ENCODE measurements at regions not wholly inside any gene's neighbourhood (a gene's known extent, or its start where the extent isn't known, plus 50 kb on each side); places are given as distances from the start of the nearest gene placed in this dataset.

DNA sequence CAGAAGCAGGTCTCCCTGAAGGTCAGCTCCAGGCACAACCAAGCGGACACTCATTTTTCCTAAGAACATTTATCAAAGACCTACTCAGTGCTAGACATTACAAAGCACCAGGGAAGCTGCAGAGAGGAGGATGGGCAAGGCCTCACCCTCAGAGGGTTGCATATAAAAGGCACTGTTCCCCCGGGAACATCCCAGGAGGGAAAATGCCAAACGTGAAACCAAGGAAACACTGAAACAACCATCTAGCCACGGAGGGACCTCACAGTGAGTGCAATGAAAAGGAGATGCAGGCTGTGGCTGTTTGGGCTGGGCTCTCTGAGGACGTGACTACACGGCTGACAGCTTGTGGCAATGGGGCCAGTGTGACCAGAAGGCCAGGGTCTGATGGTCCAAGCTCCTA lies 117.4 kb upstream of the VASH1 start:
- TF ChIP-seq, protein P1, sequence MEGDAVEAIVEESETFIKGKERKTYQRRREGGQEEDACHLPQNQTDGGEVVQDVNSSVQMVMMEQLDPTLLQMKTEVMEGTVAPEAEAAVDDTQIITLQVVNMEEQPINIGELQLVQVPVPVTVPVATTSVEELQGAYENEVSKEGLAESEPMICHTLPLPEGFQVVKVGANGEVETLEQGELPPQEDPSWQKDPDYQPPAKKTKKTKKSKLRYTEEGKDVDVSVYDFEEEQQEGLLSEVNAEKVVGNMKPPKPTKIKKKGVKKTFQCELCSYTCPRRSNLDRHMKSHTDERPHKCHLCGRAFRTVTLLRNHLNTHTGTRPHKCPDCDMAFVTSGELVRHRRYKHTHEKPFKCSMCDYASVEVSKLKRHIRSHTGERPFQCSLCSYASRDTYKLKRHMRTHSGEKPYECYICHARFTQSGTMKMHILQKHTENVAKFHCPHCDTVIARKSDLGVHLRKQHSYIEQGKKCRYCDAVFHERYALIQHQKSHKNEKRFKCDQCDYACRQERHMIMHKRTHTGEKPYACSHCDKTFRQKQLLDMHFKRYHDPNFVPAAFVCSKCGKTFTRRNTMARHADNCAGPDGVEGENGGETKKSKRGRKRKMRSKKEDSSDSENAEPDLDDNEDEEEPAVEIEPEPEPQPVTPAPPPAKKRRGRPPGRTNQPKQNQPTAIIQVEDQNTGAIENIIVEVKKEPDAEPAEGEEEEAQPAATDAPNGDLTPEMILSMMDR (IDR thresholded peaks at IDR 0.05 in 2 of 3, conservative IDR thresholded peaks at IDR 0.05 in 1 of 3; ENCODE audit: borderline replicate concordance in 1 of 3, insufficient read depth in 1 of 3, low read depth in 2 of 3, low read length in 2 of 3) = no peak
- TF ChIP-seq POLR2A (IDR thresholded peaks at IDR 0.05; ENCODE audit: borderline replicate concordance, extremely low read depth, insufficient read depth, insufficient read length) (no peak), SIN3A (IDR thresholded peaks at IDR 0.05; ENCODE audit: low read depth) (no peak), CEBPB (IDR thresholded peaks at IDR 0.05; ENCODE audit: low read depth) (no peak), EZH2phosphoT487 (IDR thresholded peaks at IDR 0.05; ENCODE audit: borderline replicate concordance) (no peak), EZH2 (IDR thresholded peaks at IDR 0.05) (no peak), RAD21 (IDR thresholded peaks at IDR 0.05; ENCODE audit: low read depth) (no peak), POLR2AphosphoS5 (IDR thresholded peaks at IDR 0.05; ENCODE audit: low read depth, low read length) (no peak)
- TF ChIP-seq, protein P2, sequence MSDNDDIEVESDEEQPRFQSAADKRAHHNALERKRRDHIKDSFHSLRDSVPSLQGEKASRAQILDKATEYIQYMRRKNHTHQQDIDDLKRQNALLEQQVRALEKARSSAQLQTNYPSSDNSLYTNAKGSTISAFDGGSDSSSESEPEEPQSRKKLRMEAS (IDR thresholded peaks at IDR 0.05) = no peak
